DND-41 (cell line): ENCODE measurements at regions not wholly inside any gene's neighbourhood (a gene's known extent, or its start where the extent isn't known, plus 50 kb on each side); places are given as distances from the start of the nearest gene placed in this dataset.

Experiments used
- CTCF ChIP-seq: IDR thresholded peaks from 2 replicates; pipeline ENCODE4 v1.5.1; 2012; ENCODE audit warnings: borderline replicate concordance, low read length, moderate library complexity, mild to moderate bottlenecking; ENCODE audit not compliant: poor library complexity, severe bottlenecking; ENCODE audit errors: extremely low read depth
- EZH2 ChIP-seq: IDR thresholded peaks from 3 replicates; pipeline ENCODE4 v1.6.1; 2012; ENCODE audit warnings: borderline replicate concordance, low read depth, mild to moderate bottlenecking, moderate library complexity, low read length, inconsistent platforms; ENCODE audit not compliant: severe bottlenecking

- TF ChIP-seq EZH2 (no peak), CTCF (no peak)
Measured at GRCh38 chr4:71862315-71862714, 78.4 kb upstream of the GC start.
